Effector memory CD4-positive, alpha-beta T cell (primary cell): ENCODE measurements at regions not wholly inside any gene's neighbourhood (a gene's known extent, or its start where the extent isn't known, plus 50 kb on each side); places are given as distances from the start of the nearest gene placed in this dataset.

ENCODE experiments used
- DNase-seq, 3 donors: peaks; one replicate each; pipeline ENCODE4 v3.0.0-alpha.2; 2020
- H3K27ac ChIP-seq: 2 replicates; pipeline ENCODE4 v1.7.0; 2013; ENCODE audit warnings: mild to moderate bottlenecking, low read length, moderate library complexity; ENCODE audit not compliant: insufficient read depth, poor library complexity, severe bottlenecking
- H3K27me3 ChIP-seq: replicated peaks from 2 replicates; pipeline ENCODE4 v1.7.0; 2013; ENCODE audit warnings: mild to moderate bottlenecking, low read length; ENCODE audit not compliant: insufficient read depth, control insufficient read depth, poor library complexity, severe bottlenecking
- H3K36me3 ChIP-seq: 2 replicates; pipeline ENCODE4 v1.7.0; 2013; ENCODE audit warnings: mild to moderate bottlenecking, low read length, moderate library complexity; ENCODE audit not compliant: control insufficient read depth, insufficient read depth
- H3K4me1 ChIP-seq: 2 replicates; pipeline ENCODE4 v1.7.0; 2013; ENCODE audit warnings: low read length, mild to moderate bottlenecking; ENCODE audit not compliant: control insufficient read depth, insufficient read depth, poor library complexity, severe bottlenecking
- H3K4me3 ChIP-seq: 2 replicates; pipeline ENCODE4 v1.7.0; 2013; ENCODE audit warnings: low read length, low read depth, mild to moderate bottlenecking; ENCODE audit not compliant: insufficient read depth, poor library complexity, severe bottlenecking
- H3K9me3 ChIP-seq: 2 replicates; pipeline ENCODE4 v1.7.0; 2013; ENCODE audit warnings: mild to moderate bottlenecking, low read length, moderate library complexity; ENCODE audit not compliant: control insufficient read depth

- H3K27ac ChIP-seq: no peak overlapping the region
- DNase-seq: no peak
- H3K4me1 ChIP-seq: no peaks in the 10 kb centered on the region
- H3K27me3 ChIP-seq: no peaks in the 10 kb centered on the region
- no peak overlapping the region for H3K4me3 ChIP-seq
- H3K9me3 ChIP-seq: no peaks in the 10 kb centered on the region
- no peaks in the 10 kb centered on the region for H3K36me3 ChIP-seq
These were observed 1584.0 kb upstream of the ACO1 start for GRCh38 chr9:30800421-30800820.

GRCh38 chr9:30812821-30813220 lies 1571.6 kb upstream of the ACO1 start:
- H3K36me3 ChIP-seq: no peaks in the 10 kb centered on the region
- no peak overlapping the region for H3K4me3 ChIP-seq
- no peak overlapping the region for H3K27ac ChIP-seq
- H3K9me3 ChIP-seq: no peaks in the 10 kb centered on the region
- DNase-seq: no peak
- H3K4me1 ChIP-seq: no peaks in the 10 kb centered on the region
- H3K27me3 ChIP-seq: no peaks in the 10 kb centered on the region

- no peaks in the 10 kb centered on the region for H3K9me3 ChIP-seq
- no peaks in the 10 kb centered on the region for H3K36me3 ChIP-seq
- DNase-seq: no peak
- no peak overlapping the region for H3K4me3 ChIP-seq
- H3K27ac ChIP-seq: no peak overlapping the region
- H3K4me1 ChIP-seq: no peaks in the 10 kb centered on the region
- no peaks in the 10 kb centered on the region for H3K27me3 ChIP-seq
These were observed 1568.9 kb upstream of the ACO1 start for GRCh38 chr9:30815585-30815984.

GRCh38 chr9:30845136-30845535 lies 1539.3 kb upstream of the ACO1 start:
- Histone ChIP-seq H3K27me3 (no peaks in the 10 kb centered on the region), H3K9me3 (no peaks in the 10 kb centered on the region), H3K27ac (no peak overlapping the region), H3K4me3 (no peak overlapping the region), H3K36me3 (no peaks in the 10 kb centered on the region), H3K4me1 (no peaks in the 10 kb centered on the region)
- DNase-seq: no peak

- no peaks in the 10 kb centered on the region for H3K4me1 ChIP-seq
- DNase-seq: no peak
- no peak overlapping the region for H3K4me3 ChIP-seq
- H3K36me3 ChIP-seq: no peaks in the 10 kb centered on the region
- no peaks in the 10 kb centered on the region for H3K9me3 ChIP-seq
- no peaks in the 10 kb centered on the region for H3K27me3 ChIP-seq
- no peak overlapping the region for H3K27ac ChIP-seq
These were observed 1537.8 kb upstream of the ACO1 start for GRCh38 chr9:30846651-30847050.

- Histone ChIP-seq H3K9me3 (no peaks in the 10 kb centered on the region), H3K36me3 (no peaks in the 10 kb centered on the region), H3K4me1 (no peaks in the 10 kb centered on the region), H3K27ac (no peak overlapping the region), H3K4me3 (no peak overlapping the region), H3K27me3 (no peaks in the 10 kb centered on the region)
- DNase-seq: no peak
These were observed 1532.8 kb upstream of the ACO1 start for GRCh38 chr9:30851600-30851999.

GRCh38 chr9:30900706-30901105 lies 1483.7 kb upstream of the ACO1 start:
- Histone ChIP-seq H3K36me3 (no peaks in the 10 kb centered on the region), H3K9me3 (no peaks in the 10 kb centered on the region), H3K27ac (no peak overlapping the region), H3K4me3 (no peak overlapping the region), H3K27me3 (no peaks in the 10 kb centered on the region), H3K4me1 (no peaks in the 10 kb centered on the region)
- no peak for DNase-seq

- H3K4me1 ChIP-seq: no peaks in the 10 kb centered on the region
- no peaks in the 10 kb centered on the region for H3K9me3 ChIP-seq
- no peak overlapping the region for H3K4me3 ChIP-seq
- no peak for DNase-seq
- no peak overlapping the region for H3K27ac ChIP-seq
- no peaks in the 10 kb centered on the region for H3K36me3 ChIP-seq
- H3K27me3 ChIP-seq: no peaks in the 10 kb centered on the region
These were observed 1471.1 kb upstream of the ACO1 start for GRCh38 chr9:30913331-30913730.

GRCh38 chr9:30915451-30915850 lies 1469.0 kb upstream of the ACO1 start:
- H3K27ac ChIP-seq: no peak overlapping the region
- H3K27me3 ChIP-seq: no peaks in the 10 kb centered on the region
- no peaks in the 10 kb centered on the region for H3K9me3 ChIP-seq
- no peaks in the 10 kb centered on the region for H3K4me1 ChIP-seq
- no peak for DNase-seq
- H3K36me3 ChIP-seq: no peaks in the 10 kb centered on the region
- no peak overlapping the region for H3K4me3 ChIP-seq

GRCh38 chr9:30925126-30925525 lies 1459.3 kb upstream of the ACO1 start:
- Histone ChIP-seq H3K4me1 (no peaks in the 10 kb centered on the region), H3K27ac (no peak overlapping the region), H3K9me3 (no peaks in the 10 kb centered on the region), H3K4me3 (no peak overlapping the region), H3K27me3 (no peaks in the 10 kb centered on the region), H3K36me3 (no peaks in the 10 kb centered on the region)
- DNase-seq: no peak

GRCh38 chr9:30925635-30926034 lies 1458.8 kb upstream of the ACO1 start:
- Histone ChIP-seq H3K27ac (no peak overlapping the region), H3K4me1 (no peaks in the 10 kb centered on the region), H3K4me3 (no peak overlapping the region), H3K9me3 (no peaks in the 10 kb centered on the region), H3K27me3 (no peaks in the 10 kb centered on the region), H3K36me3 (no peaks in the 10 kb centered on the region)
- no peak for DNase-seq
